Spleen (tissue), 11 donors: ENCODE measurements at regions not wholly inside any gene's neighbourhood (a gene's known extent, or its start where the extent isn't known, plus 50 kb on each side); places are given as distances from the start of the nearest gene placed in this dataset.

ENCODE experiments used
- DNase-seq: peaks from one replicate; pipeline ENCODE4 v3.0.0-alpha.2; 2020
- H3K27ac ChIP-seq, 8 donors: fragments of 200-600 bp; sonication (generic) in 7 of 8; 1 replicate in 4 of 8; 2 replicates in 4 of 8; pipeline versions ENCODE4 v1.5.0 to v1.8.0; 2016 to 2021; ENCODE audit warnings: inconsistent platforms in 4 of 8, mild to moderate bottlenecking in 4 of 8, moderate library complexity in 1 of 8
- H3K27me3 ChIP-seq, 7 donors: fragments of 200-600 bp; sonication (generic) in 6 of 7; replicated peaks in 1 of 7; 1 replicate in 4 of 7; 2 replicates in 3 of 7; pipeline versions ENCODE4 v1.5.0 to v1.8.0; 2016 to 2021; ENCODE audit warnings: inconsistent platforms in 3 of 7, mild to moderate bottlenecking in 1 of 7
- H3K36me3 ChIP-seq, 6 donors: fragments of 200-600 bp; sonication (generic) in 5 of 6; 1 replicate in 4 of 6; 2 replicates in 2 of 6; pipeline versions ENCODE4 v1.5.0 to v1.8.0; 2016 to 2021; ENCODE audit warnings: inconsistent platforms in 2 of 6
- H3K4me1 ChIP-seq, 6 donors: fragments of 200-600 bp; sonication (generic) in 5 of 6; 1 replicate in 3 of 6; 2 replicates in 3 of 6; pipeline versions ENCODE4 v1.5.0 to v1.8.0; 2016 to 2021; ENCODE audit warnings: inconsistent platforms in 3 of 6
- H3K4me3 ChIP-seq, 8 donors: fragments of 200-600 bp; sonication (generic) in 7 of 8; 1 replicate in 4 of 8; 2 replicates in 4 of 8; pipeline versions ENCODE4 v1.5.0 to v1.8.0; 2016 to 2021; ENCODE audit warnings: inconsistent platforms in 4 of 8, mild to moderate bottlenecking in 4 of 8, moderate library complexity in 2 of 8
- H3K9me3 ChIP-seq, 8 donors: fragments of 200-600 bp; sonication (generic) in 7 of 8; 1 replicate in 4 of 8; 2 replicates in 4 of 8; pipeline versions ENCODE4 v1.5.0 to v1.8.0; 2016 to 2021; ENCODE audit warnings: inconsistent platforms in 4 of 8
- CTCF ChIP-seq, 11 experiments: fragments of 200-600 bp in 7 of 11; fragments of 450-650 bp in 4 of 11; sonication (generic) in 4 of 11; IDR thresholded peaks in 8 of 11; conservative IDR thresholded peaks in 3 of 11; 1 replicate in 7 of 11; 2 replicates in 4 of 11; pipeline versions ENCODE4 v1.4.0 to v1.8.0; 2016 to 2021; ENCODE audit warnings: antibody characterized with exemption in 11 of 11, inconsistent platforms in 4 of 11, mild to moderate bottlenecking in 1 of 11
- POLR2A ChIP-seq, 3 donors: fragments of 450-650 bp; IDR thresholded peaks; one replicate each; pipeline ENCODE4 v1.5.1; 2017; ENCODE audit warnings: antibody characterized with exemption in 3 of 3, mild to moderate bottlenecking in 1 of 3
- POLR2AphosphoS5 ChIP-seq, 3 donors: sonication (generic); formaldehyde crosslinking; IDR thresholded peaks; one replicate each; pipeline ENCODE4 v1.5.1; 2017; ENCODE audit warnings: antibody characterized with exemption in 3 of 3
- WGBS, 5 donors: extraction: QIAGEN DNeasy Blood & Tissue Kit in 3 of 5; methylation state at CpG; one replicate each; pipeline versions ENCODE4 v1.1.5 to v1.1.7; 2013 to 2018; 5-methylcytosine and 5-hydroxymethylcytosine counted together
- intact Hi-C: fragments of 100-400 bp; cut with DNase I; formaldehyde crosslinking; loops from one replicate; pipeline ENCODE4 v1.15.0; 2023; ENCODE audit warnings: low total_unique reads
- donor health status: healthy with polysubstance abuse.
- donor health status: DM: no; HTN: no; CAD: no; lungs with moderate emphysema.
- donor health status: DM: no; HTN: no; CAD: no.
- donor health status: Bipolar disorder and iron deficiency.
- donor health status: healthy.
- donor health status: DM: no; HTN: no; CAD: no.
- donor health status: DM: yes; HTN: yes; CAD: no.

- no peak for DNase-seq
- Histone ChIP-seq H3K9me3 (peaks cover 0 to 24% (median 17%) of the 10 kb centered on the region in 8 donors), H3K36me3 (no peaks in the 10 kb centered on the region), H3K27me3 (peaks cover 0 to 30% (median 0%) of the 10 kb centered on the region in 7 donors), H3K4me3 (no peak overlapping the region), H3K27ac (no peak overlapping the region), H3K4me1 (peaks cover 0 to 8% (median 4%) of the 10 kb centered on the region in 6 donors)
- intact Hi-C loops, result no loop called here
- no peak for TF ChIP-seq POLR2A (IDR thresholded peaks at IDR 0.05)
- no peak for TF ChIP-seq CTCF (IDR thresholded peaks at IDR 0.05 in 8 of 11, conservative IDR thresholded peaks at IDR 0.05 in 3 of 11)
- TF ChIP-seq POLR2AphosphoS5 (IDR thresholded peaks at IDR 0.05), result no peak
- WGBS, 5 donors, result 80 to 89% (median 87%) methylated on average over 3 to 4 of the region's 4 CpGs
These were observed 199.0 kb downstream of the KIF26A start for GRCh38 chr14:104337351-104337750.

GRCh38 chr14:104339361-104339760 is 201.0 kb downstream of the KIF26A start:
- no peak for TF ChIP-seq POLR2A (IDR thresholded peaks at IDR 0.05)
- no peak for TF ChIP-seq POLR2AphosphoS5 (IDR thresholded peaks at IDR 0.05)
- no peaks in the 10 kb centered on the region for H3K36me3 ChIP-seq
- H3K4me1 ChIP-seq, result peaks cover 0 to 8% (median 3%) of the 10 kb centered on the region in 6 donors
- H3K27ac ChIP-seq, result no peak overlapping the region
- no peak for DNase-seq
- no peak overlapping the region for H3K4me3 ChIP-seq
- intact Hi-C loops, result no loop called here
- peaks cover 0 to 24% (median 17%) of the 10 kb centered on the region in 8 donors for H3K9me3 ChIP-seq
- WGBS, 5 donors, result 67 to 88% (median 81%) methylated on average over 1 of the region's 1 CpG
- H3K27me3 ChIP-seq, result peaks cover 0 to 44% (median 0%) of the 10 kb centered on the region in 7 donors

GRCh38 chr14:104339829-104340228 is 201.4 kb downstream of the KIF26A start:
- TF ChIP-seq POLR2AphosphoS5 (IDR thresholded peaks at IDR 0.05) (no peak), POLR2A (IDR thresholded peaks at IDR 0.05) (no peak), CTCF (IDR thresholded peaks at IDR 0.05 in 8 of 11, conservative IDR thresholded peaks at IDR 0.05 in 3 of 11) (no peak)
- peaks cover 0 to 8% (median 3%) of the 10 kb centered on the region in 6 donors for H3K4me1 ChIP-seq
- peaks cover 0 to 44% (median 0%) of the 10 kb centered on the region in 7 donors for H3K27me3 ChIP-seq
- H3K9me3 ChIP-seq, result peaks cover 0 to 24% (median 17%) of the 10 kb centered on the region in 8 donors
- intact Hi-C loops, result no loop called here
- no peaks in the 10 kb centered on the region for H3K36me3 ChIP-seq
- no peak for DNase-seq
- no peak overlapping the region for H3K4me3 ChIP-seq
- H3K27ac ChIP-seq, result no peak overlapping the region

- peaks cover 0 to 51% (median 0%) of the 10 kb centered on the region in 7 donors for H3K27me3 ChIP-seq
- intact Hi-C loops, result no loop called here
These were observed 203.4 kb downstream of the KIF26A start for GRCh38 chr14:104341532-104342434.

More at GRCh38 chr14:104341532-104342434, 203.4 kb downstream of the KIF26A start:
- TF ChIP-seq CTCF (IDR thresholded peaks at IDR 0.05 in 8 of 11, conservative IDR thresholded peaks at IDR 0.05 in 3 of 11) (peak in 9 of 11 experiments; percentile 22 to 72 (median 58)), POLR2AphosphoS5 (IDR thresholded peaks at IDR 0.05) (peak in 2 of 3 donors; percentile 53 to 59), POLR2A (IDR thresholded peaks at IDR 0.05) (no peak)
- peaks cover 0 to 24% (median 17%) of the 10 kb centered on the region in 8 donors for H3K9me3 ChIP-seq
- H3K4me3 ChIP-seq, result no peak overlapping the region
- WGBS, 5 donors, result 46 to 61% (median 53%) methylated on average over 21 to 27 of the region's 27 CpGs
- no peak overlapping the region for H3K27ac ChIP-seq
- H3K36me3 ChIP-seq, result no peaks in the 10 kb centered on the region
- H3K4me1 ChIP-seq, result peaks cover 0 to 8% (median 3%) of the 10 kb centered on the region in 6 donors
- peak; percentile 82 for DNase-seq
